Thyroid gland (tissue), 4 donors: ENCODE measurements at regions not wholly inside any gene's neighbourhood (a gene's known extent, or its start where the extent isn't known, plus 50 kb on each side); places are given as distances from the start of the nearest gene placed in this dataset.

ENCODE experiments used
- POLR2A ChIP-seq, 2 donors: fragments of 450-650 bp; IDR thresholded peaks; one replicate each; pipeline ENCODE4 v1.6.1; 2017; ENCODE audit warnings: antibody characterized with exemption in 2 of 2, mild to moderate bottlenecking in 2 of 2, moderate library complexity in 1 of 2
- TF ChIP-seq, protein P1 (sequence below), 6 experiments: fragments of 200-600 bp in 3 of 6; fragments of 450-650 bp in 3 of 6; sonication (generic) in 3 of 6; IDR thresholded peaks; one replicate each; pipeline ENCODE4 v1.5.1; 2016 to 2019; ENCODE audit warnings: antibody characterized with exemption in 6 of 6, mild to moderate bottlenecking in 2 of 6, inconsistent platforms in 1 of 6, moderate library complexity in 1 of 6

DNA sequence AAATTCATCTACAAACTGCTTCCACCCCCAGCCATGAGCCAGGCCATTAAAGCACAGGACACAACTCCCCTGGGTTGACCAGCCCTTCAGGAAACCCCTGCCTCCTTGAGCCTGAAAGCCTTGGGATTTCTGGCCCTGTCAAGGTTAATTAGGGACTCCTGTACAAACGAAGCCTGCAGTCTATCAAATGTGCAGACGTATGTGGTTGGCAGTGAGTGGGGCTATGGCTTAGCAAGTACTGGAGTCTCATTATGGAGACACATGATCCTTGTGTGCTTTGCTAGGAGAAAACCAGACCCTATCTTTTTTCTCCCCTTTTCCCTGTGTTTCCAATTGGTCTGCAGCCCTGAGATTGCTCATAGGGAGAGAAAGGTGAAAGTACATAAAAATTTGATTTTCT lies 588.3 kb upstream of the USP24 start:
- TF ChIP-seq, protein P1, sequence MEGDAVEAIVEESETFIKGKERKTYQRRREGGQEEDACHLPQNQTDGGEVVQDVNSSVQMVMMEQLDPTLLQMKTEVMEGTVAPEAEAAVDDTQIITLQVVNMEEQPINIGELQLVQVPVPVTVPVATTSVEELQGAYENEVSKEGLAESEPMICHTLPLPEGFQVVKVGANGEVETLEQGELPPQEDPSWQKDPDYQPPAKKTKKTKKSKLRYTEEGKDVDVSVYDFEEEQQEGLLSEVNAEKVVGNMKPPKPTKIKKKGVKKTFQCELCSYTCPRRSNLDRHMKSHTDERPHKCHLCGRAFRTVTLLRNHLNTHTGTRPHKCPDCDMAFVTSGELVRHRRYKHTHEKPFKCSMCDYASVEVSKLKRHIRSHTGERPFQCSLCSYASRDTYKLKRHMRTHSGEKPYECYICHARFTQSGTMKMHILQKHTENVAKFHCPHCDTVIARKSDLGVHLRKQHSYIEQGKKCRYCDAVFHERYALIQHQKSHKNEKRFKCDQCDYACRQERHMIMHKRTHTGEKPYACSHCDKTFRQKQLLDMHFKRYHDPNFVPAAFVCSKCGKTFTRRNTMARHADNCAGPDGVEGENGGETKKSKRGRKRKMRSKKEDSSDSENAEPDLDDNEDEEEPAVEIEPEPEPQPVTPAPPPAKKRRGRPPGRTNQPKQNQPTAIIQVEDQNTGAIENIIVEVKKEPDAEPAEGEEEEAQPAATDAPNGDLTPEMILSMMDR (IDR thresholded peaks at IDR 0.05): no peak
- no peak for TF ChIP-seq POLR2A (IDR thresholded peaks at IDR 0.05)
